Fibroblast of skin of right biceps (primary cell): ENCODE measurements at regions not wholly inside any gene's neighbourhood (a gene's known extent, or its start where the extent isn't known, plus 50 kb on each side); places are given as distances from the start of the nearest gene placed in this dataset.

Experiments used
- DNase-seq: peaks from one replicate; pipeline ENCODE4 v3.0.0-alpha.2; 2013

DNA sequence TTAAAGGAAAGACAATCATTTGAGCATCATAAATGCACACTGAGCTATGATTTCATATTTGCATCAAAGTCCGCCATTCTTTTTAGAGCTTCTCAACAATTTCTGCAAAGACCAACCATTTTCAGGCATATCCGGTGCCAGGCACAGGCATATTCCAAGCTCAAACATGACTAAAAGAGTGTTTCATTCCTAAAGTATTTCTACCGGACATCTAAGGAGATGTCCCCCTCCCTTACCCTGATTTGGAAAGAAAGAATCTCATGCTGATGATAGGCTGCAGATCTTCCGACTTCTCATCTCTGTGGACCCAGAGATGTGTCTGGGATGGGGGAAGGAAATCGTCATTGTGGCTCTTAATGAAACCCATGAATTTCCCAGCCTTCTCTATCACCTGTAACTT is 600.5 kb upstream of the MGMT start:
- peak; percentile 52 for DNase-seq

DNA sequence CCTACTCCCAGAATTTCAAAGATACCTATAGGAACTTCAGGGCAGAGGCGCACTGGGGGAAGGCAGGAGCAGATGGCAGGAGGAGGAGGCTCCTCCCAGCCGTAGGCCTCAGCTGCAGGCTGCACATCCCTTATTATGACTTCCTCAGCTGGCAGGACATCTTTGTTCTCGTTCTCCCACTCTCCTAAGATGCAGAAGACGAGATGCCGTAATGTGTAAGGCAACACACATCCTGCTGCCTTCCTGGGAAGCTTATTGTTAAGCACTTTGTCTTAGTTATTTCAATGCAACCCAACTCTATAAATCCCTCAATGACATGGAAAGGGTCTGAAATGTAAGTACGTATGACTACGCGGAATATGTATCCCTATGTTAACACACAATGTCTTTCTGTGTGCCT is 599.8 kb upstream of the MGMT start:
- no peak for DNase-seq

DNA sequence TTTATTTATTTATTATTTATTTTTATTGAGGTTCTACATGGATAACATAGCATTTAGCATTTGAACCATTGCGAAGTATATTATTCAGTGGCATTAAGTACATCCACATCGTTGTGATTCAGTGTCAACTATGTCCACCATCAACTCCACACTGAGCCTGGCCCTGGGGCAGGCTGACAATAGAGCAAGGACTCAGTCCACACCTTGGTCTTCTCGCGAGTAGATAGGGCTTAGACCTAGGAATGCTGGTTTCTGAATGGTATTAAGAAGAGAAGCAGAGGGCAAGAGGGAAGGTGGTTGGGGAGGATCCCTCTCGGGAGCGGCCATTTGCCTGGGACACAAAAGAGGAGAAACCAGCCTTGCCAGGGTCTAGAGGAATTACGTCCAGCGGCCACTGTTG is 599.2 kb upstream of the MGMT start:
- DNase-seq: no peak

DNA sequence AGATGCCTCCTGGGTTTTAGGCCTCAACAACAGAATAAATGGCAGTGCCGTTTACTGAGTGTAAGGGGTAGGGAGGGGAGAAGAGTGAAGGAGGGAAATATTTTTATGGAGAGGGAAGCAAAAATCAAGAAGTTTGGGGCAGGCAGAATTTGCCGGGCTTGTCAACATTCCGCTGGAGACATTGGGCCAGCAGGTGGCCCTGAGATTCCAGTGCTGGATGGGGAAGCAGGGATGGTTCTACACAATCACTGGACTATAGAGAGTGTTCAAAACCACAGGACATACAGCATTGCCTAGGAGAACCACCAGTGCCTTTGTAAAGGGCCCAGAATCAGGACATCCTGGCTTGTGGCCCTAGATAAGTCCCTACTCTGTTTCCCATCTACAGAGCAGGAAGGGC is 598.6 kb upstream of the MGMT start:
- no peak for DNase-seq

- peak; percentile 38 for DNase-seq
These were observed 597.8 kb upstream of the MGMT start for GRCh38 chr10:128869101-128869749.

DNA sequence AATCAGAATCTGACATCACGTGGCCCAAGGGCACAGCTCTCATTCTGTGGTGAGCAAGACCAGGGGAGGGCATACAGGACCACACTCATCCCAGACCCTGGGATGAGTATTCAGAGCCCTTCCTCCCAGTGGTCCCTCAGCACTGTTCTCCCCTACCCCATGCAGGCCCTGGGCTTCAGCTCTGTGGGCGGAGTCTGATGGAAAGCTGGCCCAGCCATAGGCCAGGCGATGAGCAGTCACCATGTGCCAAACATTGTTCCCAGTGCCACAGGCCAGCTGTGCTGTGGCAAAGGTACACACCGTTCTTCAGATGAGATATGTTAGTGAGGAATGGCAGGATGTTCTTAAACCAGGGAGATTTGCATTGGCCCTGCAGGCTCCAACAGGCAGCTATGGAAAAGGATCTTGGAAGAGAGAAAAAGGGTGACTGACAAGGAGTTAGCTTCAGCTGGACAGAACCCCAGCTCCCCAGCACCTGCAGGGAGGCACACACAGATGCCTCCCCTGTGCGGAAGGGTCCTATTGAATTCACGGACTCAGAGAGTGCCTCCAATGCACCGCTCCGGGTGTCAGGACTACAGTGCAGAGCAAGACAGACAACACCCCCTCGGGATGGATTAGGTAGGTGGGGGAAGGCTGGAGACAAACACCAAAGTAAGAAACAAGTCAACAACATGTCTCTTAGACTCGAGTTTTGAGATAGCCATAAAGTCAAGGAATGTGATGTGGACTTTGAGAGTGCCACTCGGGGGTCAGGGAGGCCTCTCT is 596.0 kb upstream of the MGMT start:
- no peak for DNase-seq

- no peak for DNase-seq
These were observed 595.3 kb upstream of the MGMT start for GRCh38 chr10:128871671-128872231.

GRCh38 chr10:128873411-128874054 is 593.5 kb upstream of the MGMT start:
- no peak for DNase-seq

DNA sequence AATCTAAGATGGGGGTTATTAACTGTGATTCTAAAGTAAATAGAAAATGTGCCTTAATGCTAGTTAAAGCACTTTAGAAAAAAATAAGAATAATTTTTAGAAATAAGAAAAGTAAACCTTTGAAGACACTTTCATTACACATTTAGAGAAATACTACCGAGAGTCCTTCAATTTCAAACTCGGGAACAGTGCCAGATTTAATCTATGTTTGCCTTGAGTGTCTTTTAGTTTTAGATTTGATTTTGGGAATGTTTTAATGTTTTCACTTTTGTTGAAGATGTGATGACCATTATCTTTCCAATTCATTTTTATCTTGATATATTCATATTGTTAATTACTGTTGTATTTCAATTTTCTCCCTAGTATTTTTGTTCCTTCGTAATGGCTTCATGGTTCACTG is 592.7 kb upstream of the MGMT start:
- no peak for DNase-seq

DNA sequence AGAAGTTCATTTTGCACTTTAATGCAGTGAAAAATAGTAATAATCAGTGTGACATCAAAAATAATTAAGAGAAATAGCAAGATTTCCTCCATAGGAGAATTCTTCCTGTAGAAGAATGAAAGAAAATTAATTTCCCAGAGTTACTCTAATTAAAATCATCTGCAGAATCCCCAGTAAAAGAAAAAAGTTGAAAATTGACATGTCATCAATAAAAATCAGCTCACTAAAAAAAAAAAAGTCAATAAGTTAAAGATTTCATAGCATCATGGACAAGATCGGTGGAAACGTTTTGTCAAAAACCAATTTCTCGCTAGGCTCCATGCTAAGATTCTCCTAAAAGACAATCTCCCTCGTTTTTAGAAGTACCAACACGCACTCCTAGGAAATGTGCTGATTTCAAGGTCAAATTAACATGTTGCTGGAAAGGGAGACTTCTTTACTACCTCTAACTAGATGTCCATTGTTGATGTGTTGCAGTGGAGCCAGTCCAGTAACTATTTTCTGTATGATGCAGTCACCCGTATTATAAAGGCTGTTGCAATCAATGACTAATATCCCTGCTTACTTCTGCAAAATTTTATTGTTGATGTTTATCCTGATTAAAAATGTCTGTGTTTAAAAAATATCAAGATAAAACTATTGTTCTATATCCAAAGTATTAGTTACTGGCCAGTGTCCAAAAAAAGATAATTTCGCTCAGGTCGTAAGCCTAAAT is 591.9 kb upstream of the MGMT start:
- peak; percentile 34 for DNase-seq

DNA sequence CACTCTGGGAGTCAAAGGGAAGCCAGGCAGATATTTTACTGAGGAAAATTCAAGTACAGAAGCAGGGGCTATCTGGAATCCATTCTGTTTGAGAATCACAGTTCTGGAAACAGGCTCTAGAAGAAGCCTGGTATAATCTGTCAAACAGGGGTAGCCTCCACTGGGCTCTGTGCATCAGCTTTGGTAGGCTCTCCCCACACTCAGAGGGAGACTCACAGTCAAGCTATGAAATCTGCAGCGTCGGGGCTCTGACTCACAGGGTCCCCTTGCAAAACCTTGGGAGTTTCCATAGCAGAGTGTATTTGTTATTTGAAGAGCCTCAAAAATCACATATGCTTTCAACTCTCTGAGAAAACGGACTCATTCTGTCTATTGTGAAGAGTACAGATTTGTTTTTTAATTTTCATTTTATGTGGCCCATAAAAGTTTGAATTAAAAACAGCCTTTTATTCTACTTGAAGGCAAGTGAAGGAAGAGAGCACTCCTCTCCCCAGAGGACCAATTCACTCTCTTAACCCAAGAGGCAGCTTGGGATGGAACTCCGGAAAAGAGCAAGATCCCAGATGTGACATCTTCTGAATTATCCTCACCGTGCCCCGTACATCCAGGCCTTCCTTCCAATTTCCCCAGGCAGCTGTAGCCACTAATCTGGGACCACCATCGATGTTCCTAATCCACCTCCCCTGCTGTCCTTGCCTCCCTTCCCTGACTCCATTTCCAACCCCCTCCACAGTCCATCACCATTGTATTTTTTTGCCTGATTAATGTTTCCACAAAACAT is 590.9 kb upstream of the MGMT start:
- DNase-seq: peak; percentile 80

DNA sequence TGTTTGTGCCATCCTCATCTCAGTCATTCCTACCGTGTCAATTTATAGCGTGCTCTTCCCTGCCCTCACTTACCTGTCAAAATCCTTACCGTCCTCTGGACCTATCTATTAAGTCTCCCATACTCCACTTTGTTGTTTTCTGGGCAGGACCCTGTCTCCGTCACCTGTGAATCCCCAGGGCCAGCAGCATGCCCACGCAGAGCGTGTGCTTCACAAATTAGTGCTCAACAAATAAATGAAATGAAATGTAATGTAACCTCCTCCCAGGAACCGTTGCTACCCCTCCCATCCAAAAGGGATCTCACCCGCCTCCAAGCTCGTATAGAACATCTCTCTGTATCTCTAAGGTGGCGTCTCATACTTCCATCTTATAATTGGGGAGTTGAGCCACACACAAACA is 589.9 kb upstream of the MGMT start:
- no peak for DNase-seq

DNA sequence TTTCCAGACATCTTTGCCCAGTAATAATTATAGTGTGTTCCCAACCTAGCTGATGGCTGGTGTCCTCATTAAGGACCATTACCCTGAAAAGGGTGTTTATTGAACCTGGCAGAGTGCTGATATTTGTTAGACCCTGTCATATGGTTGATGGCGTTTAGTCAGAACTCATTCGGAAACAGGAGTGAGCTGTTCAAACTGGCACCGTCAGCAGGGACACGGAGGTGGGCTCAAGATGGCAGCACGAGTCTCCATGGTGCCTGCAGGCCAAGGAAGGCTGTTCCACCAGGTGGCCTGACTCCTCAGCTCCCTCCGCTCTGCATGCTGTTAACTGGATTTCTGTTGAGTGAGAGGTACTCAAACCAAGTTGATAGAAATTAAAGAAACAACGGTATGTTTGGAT is 589.1 kb upstream of the MGMT start:
- no peak for DNase-seq

- no peak for DNase-seq
These were observed 588.0 kb upstream of the MGMT start for GRCh38 chr10:128879030-128879429.

DNA sequence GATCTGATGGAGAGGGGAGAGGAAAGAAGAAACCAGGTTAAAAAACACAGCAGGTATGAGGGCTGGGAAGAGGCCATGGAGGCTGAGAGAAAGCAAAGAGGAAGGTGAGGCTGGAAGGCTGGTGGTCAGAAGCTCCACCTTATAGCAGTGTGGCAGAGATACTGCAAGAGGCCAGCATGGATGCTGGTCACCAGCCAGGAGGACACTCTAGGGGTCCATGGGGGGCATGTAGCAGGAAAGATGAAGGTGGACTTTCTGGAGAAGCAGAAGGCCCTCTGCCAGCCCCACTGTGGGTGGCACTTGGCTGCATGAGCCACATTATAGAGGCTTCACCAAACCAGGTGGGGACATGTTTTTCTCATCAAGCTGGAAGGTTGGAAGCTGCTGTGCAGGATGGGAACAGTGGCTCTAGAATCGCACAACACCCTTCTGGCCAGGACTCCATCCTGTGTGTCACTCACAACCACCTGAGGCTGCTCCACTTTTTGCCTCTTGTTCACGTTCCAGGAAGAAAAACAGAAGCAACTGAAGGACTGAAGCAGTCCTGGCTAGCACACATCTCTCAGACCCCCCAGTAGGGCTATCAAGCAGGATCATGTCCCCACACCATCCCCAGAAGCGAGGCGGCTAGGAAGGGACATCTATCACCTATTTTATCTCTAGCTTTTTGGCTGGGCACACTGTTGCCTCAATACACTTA is 587.5 kb upstream of the MGMT start:
- DNase-seq: no peak

- no peak for DNase-seq
These were observed 586.8 kb upstream of the MGMT start for GRCh38 chr10:128880159-128880725.

GRCh38 chr10:128881086-128881485 is 586.0 kb upstream of the MGMT start:
- no peak for DNase-seq

- no peak for DNase-seq
These were observed 583.6 kb upstream of the MGMT start for GRCh38 chr10:128883231-128884032.

- DNase-seq: no peak
These were observed 583.0 kb upstream of the MGMT start for GRCh38 chr10:128884033-128884425.

DNA sequence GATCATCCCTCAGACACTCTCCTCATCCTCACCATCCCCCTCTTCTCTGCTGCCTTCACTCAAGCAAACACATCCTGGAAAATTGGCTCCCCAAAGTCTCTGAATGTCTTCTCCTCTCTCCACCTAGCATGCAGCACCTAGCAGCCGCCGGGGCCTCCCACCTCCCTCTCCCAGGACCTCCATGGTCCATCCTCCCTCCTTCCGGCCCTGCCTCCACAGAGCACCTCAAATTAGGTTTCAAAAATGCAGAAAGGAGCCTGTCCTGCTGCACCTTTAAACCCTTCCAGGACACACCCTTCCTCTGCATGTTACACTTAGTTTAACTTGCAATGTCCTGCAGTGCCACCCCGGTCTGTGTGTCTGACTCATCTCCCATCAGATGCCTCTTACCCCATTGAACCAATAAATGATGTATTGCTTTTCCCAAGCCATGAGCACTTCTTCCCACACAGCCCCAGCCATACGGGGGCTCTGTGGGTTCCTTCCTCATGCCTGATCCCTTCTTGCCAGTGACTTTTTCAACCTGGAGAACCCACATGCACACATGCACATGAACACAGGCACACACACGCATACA is 582.5 kb upstream of the MGMT start:
- DNase-seq: no peak
